ENCODE measurements at regions not wholly inside any gene's neighbourhood (a gene's known extent, or its start where the extent isn't known, plus 50 kb on each side); places are given as distances from the start of the nearest gene placed in this dataset.
"Not testable (repeated sequence)": the region's sequence is repeated elsewhere in the genome, so short reads cannot be mapped to it uniquely, and the experiment has no call there.

DNA sequence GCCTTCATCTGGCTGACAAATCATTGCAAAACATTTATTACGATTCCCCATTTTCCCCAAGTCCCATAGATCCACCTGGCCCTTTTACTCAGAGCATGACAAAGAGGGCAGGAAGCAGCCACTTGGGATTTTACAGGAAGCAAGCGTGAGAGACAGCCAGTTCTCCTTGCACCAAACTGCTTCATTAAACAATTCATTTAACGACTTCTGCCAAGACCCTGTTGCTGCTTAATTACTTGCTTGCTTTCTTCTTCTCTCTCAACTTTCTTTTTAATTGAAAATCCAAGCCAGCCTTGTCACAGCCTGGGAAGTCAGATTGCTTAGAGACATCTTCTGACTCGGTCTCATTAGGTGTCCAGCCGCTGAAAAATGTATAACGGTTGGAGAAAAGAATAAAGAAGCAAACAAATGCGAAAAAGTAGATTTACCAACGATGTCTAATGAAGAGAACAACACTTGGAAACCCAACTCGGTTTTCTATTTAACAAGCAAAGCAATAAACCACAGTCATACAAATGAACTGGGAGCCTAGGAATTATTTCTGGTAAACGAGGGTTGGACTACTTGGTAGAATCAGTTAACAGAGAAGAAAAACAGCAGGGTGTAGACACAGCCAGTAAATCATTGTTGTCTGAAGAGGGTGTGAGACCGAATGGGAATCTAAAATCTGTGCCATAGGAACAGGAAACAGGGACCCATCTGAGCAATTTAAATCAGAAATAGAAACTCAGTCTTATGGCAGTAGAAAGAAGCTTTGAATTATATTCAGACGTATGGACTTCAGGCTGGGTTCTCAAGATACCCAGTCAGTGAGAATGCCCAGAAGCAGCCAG, 298.3 kb downstream of the LRRC3B start:
- WGBS, 2 donors = 53 to 54% methylated on average over 12 of the region's 12 CpGs
- Histone ChIP-seq H3K36me3 (ENCODE audit: control insufficient read depth in 4 of 4, insufficient read depth in 4 of 4, low read length in 4 of 4) (no peaks in the 10 kb centered on the region), H3K27me3 (ENCODE audit: control insufficient read depth in 3 of 3, insufficient read depth in 3 of 3, low read length in 2 of 3) (no peaks in the 10 kb centered on the region), H3K9ac (ENCODE audit: insufficient read depth in 1 of 2, low read length in 2 of 2) (no peak overlapping the region), H3K9me3 (ENCODE audit: control insufficient read depth in 4 of 4, insufficient read depth in 3 of 4, low read length in 3 of 4) (peaks cover 0 to 3% (median 0%) of the 10 kb centered on the region in 4 donors), H3K27ac (ENCODE audit: low read depth in 1 of 2, low read length in 1 of 2) (no peak overlapping the region), H3K4me3 (no peak overlapping the region), H3K4me1 (ENCODE audit: control insufficient read depth in 5 of 5, insufficient read depth in 5 of 5, low read length in 5 of 5) (peaks cover 0 to 9% (median 0%) of the 10 kb centered on the region in 5 donors)
- TF ChIP-seq, protein P1, sequence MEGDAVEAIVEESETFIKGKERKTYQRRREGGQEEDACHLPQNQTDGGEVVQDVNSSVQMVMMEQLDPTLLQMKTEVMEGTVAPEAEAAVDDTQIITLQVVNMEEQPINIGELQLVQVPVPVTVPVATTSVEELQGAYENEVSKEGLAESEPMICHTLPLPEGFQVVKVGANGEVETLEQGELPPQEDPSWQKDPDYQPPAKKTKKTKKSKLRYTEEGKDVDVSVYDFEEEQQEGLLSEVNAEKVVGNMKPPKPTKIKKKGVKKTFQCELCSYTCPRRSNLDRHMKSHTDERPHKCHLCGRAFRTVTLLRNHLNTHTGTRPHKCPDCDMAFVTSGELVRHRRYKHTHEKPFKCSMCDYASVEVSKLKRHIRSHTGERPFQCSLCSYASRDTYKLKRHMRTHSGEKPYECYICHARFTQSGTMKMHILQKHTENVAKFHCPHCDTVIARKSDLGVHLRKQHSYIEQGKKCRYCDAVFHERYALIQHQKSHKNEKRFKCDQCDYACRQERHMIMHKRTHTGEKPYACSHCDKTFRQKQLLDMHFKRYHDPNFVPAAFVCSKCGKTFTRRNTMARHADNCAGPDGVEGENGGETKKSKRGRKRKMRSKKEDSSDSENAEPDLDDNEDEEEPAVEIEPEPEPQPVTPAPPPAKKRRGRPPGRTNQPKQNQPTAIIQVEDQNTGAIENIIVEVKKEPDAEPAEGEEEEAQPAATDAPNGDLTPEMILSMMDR (IDR thresholded peaks at IDR 0.05; ENCODE audit: control extremely low read depth, extremely low read depth) = no peak
- no peak for DNase-seq
- no peak for ATAC-seq (ENCODE audit: insufficient read depth, low FRiP score)

DNA sequence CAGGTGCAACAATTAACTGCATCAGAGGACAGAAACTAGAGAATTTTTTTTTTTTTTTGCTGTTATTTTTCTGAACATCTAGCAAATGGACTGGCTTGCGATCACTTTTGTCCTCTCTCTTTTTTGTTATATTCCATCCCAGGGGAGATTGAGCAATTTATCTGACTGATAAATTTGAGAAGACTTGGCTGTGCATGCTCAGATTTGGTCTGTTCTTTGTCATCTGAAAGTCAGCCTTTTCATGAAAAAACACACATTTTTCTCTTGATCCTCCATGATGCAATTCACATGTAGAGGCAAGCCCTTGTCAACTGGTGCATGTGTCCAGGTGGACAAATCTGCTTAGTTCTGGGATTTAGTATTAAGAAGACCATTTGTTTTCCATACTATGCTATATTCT, 309.3 kb downstream of the LRRC3B start:
- no peak for DNase-seq
- Histone ChIP-seq H3K4me3 (no peak overlapping the region), H3K36me3 (ENCODE audit: control insufficient read depth in 4 of 4, insufficient read depth in 4 of 4, low read length in 4 of 4) (no peaks in the 10 kb centered on the region), H3K27ac (ENCODE audit: low read depth in 1 of 2, low read length in 1 of 2) (no peak overlapping the region), H3K4me1 (ENCODE audit: control insufficient read depth in 5 of 5, insufficient read depth in 5 of 5, low read length in 5 of 5) (no peaks in the 10 kb centered on the region), H3K27me3 (ENCODE audit: control insufficient read depth in 3 of 3, insufficient read depth in 3 of 3, low read length in 2 of 3) (no peaks in the 10 kb centered on the region), H3K9ac (ENCODE audit: insufficient read depth in 1 of 2, low read length in 2 of 2) (no peak overlapping the region), H3K9me3 (ENCODE audit: control insufficient read depth in 4 of 4, insufficient read depth in 3 of 4, low read length in 3 of 4) (no peaks in the 10 kb centered on the region)
- ATAC-seq (ENCODE audit: insufficient read depth, low FRiP score) = no peak
- TF ChIP-seq, protein P1 (IDR thresholded peaks at IDR 0.05; ENCODE audit: control extremely low read depth, extremely low read depth) = no peak
- WGBS, 2 donors = 0 to 100% methylated on average over 1 of the region's 1 CpG

DNA sequence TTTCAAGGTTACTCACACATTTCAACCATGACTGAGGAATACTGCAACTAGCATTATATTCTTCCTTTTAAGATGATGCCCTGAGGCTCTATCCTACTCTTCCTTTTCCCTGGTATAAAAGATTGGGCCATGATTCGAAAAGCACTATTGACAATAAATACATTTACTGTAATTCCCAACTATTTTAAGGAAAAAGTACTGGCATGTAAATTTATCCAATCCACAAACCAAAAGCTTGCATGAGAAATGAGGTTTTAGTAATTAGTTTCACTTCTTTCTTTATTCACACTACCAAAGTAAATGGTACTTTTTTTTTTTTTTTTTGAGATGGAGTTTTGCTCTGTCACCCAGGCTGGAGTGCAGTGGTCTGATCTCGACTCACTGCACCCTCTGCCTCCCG, 310.2 kb downstream of the LRRC3B start:
- no peak overlapping the region for H3K27ac ChIP-seq (ENCODE audit: low read depth in 1 of 2, low read length in 1 of 2)
- no peaks in the 10 kb centered on the region for H3K9me3 ChIP-seq (ENCODE audit: control insufficient read depth in 4 of 4, insufficient read depth in 3 of 4, low read length in 3 of 4)
- H3K4me1 ChIP-seq (ENCODE audit: control insufficient read depth in 5 of 5, insufficient read depth in 5 of 5, low read length in 5 of 5) = no peaks in the 10 kb centered on the region
- ATAC-seq (ENCODE audit: insufficient read depth, low FRiP score) (no peak), DNase-seq (no peak)
- 84% methylated on average over 3 of the region's 3 CpGs for WGBS, 2 donors
- no peak overlapping the region for H3K4me3 ChIP-seq
- TF ChIP-seq, protein P1 (IDR thresholded peaks at IDR 0.05; ENCODE audit: control extremely low read depth, extremely low read depth) = no peak
- no peaks in the 10 kb centered on the region for H3K36me3 ChIP-seq (ENCODE audit: control insufficient read depth in 4 of 4, insufficient read depth in 4 of 4, low read length in 4 of 4)
- H3K27me3 ChIP-seq (ENCODE audit: control insufficient read depth in 3 of 3, insufficient read depth in 3 of 3, low read length in 2 of 3) = no peaks in the 10 kb centered on the region
- H3K9ac ChIP-seq (ENCODE audit: insufficient read depth in 1 of 2, low read length in 2 of 2) = no peak overlapping the region

DNA sequence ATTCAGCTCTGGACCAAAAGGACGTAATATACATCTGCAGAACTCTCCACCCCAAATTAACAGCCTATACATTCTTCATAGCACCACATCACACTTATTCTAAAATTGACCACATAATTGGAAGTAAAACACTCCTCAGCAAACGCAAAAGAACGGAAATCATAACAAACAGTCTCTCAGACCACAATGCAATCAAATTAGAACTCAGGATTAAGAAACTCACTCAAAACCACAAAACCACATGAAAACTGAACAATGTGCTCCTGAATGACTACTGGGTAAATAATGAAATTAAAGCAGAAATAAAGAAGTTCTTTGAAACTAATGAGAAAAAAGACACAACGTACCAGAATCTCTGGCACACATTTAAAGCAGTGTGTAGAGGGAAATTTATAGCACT, 322.9 kb downstream of the LRRC3B start:
- not testable (repeated sequence) for H3K27ac ChIP-seq (ENCODE audit: low read depth in 1 of 2, low read length in 1 of 2); ATAC-seq (ENCODE audit: insufficient read depth, low FRiP score); H3K9me3 ChIP-seq (ENCODE audit: control insufficient read depth in 4 of 4, insufficient read depth in 3 of 4, low read length in 3 of 4); H3K9ac ChIP-seq (ENCODE audit: insufficient read depth in 1 of 2, low read length in 2 of 2); H3K4me3 ChIP-seq; H3K27me3 ChIP-seq (ENCODE audit: control insufficient read depth in 3 of 3, insufficient read depth in 3 of 3, low read length in 2 of 3); H3K4me1 ChIP-seq (ENCODE audit: control insufficient read depth in 5 of 5, insufficient read depth in 5 of 5, low read length in 5 of 5); H3K36me3 ChIP-seq (ENCODE audit: control insufficient read depth in 4 of 4, insufficient read depth in 4 of 4, low read length in 4 of 4); DNase-seq
- WGBS, 2 donors = 73 to 88% methylated on average over 4 of the region's 4 CpGs
